OCI-LY7 (cell line): ENCODE measurements at regions not wholly inside any gene's neighbourhood (a gene's known extent, or its start where the extent isn't known, plus 50 kb on each side); places are given as distances from the start of the nearest gene placed in this dataset.

Source experiments
- EZH2phosphoT487 ChIP-seq: fragments of 200-600 bp; sonication (generic); IDR thresholded peaks from 2 replicates; pipeline ENCODE4 v1.6.1; 2018; ENCODE audit warnings: low read depth, borderline replicate concordance, mild to moderate bottlenecking, mixed run types, antibody characterized with exemption, low read length, moderate library complexity, mixed read lengths
- TF ChIP-seq, protein P1 (sequence below): fragments of 200-600 bp; sonication (generic); conservative IDR thresholded peaks from 2 replicates; pipeline ENCODE4 v1.5.1; 2014; ENCODE audit warnings: mild to moderate bottlenecking, antibody characterized with exemption, low read length, moderate library complexity, mixed read lengths

DNA sequence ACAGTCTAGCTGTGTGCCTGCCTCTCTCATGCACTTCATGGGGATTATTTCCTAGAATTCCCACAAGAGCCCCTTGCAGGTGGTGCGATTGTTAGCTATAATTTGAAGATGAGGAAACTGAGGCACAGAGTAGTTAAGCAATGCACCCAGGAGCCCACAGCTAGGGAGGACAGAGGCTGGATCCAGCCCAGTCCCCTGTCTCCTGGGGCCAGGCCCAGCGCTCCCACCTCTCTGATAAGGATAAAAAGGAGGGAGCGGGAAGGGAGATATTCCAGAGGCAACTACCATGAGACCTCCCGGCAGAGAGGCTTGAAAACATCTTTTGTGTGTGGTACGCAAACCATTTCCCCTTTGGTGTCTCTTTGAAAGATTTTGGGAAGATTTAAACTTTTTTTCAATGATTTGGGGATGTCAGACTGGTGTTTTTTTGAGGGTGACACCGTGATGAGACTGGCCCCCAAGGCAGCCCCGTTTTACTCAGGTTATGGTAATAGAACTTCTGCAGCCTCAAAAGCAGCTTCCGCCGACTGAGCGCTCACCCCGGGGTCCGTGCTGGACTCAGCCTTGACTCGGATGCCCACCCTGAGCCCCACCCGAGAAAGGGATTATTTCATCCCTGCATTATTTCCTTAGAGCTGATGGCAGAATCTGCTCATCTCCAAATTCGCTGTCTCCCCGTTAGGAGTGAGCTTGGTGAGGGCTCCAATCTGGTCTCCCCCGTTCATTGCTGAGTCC is 144.7 kb upstream of the IER5L start:
- TF ChIP-seq, protein P1, sequence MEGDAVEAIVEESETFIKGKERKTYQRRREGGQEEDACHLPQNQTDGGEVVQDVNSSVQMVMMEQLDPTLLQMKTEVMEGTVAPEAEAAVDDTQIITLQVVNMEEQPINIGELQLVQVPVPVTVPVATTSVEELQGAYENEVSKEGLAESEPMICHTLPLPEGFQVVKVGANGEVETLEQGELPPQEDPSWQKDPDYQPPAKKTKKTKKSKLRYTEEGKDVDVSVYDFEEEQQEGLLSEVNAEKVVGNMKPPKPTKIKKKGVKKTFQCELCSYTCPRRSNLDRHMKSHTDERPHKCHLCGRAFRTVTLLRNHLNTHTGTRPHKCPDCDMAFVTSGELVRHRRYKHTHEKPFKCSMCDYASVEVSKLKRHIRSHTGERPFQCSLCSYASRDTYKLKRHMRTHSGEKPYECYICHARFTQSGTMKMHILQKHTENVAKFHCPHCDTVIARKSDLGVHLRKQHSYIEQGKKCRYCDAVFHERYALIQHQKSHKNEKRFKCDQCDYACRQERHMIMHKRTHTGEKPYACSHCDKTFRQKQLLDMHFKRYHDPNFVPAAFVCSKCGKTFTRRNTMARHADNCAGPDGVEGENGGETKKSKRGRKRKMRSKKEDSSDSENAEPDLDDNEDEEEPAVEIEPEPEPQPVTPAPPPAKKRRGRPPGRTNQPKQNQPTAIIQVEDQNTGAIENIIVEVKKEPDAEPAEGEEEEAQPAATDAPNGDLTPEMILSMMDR = no peak
- no peak for TF ChIP-seq EZH2phosphoT487
